GM19438 (cell line): ENCODE measurements at regions not wholly inside any gene's neighbourhood (a gene's known extent, or its start where the extent isn't known, plus 50 kb on each side); places are given as distances from the start of the nearest gene placed in this dataset.

ENCODE experiments used
- ATAC-seq: cut with Tn5 transposase; IDR thresholded peaks from one replicate; pipeline ENCODE4 v1.9.1; 2021; ENCODE audit warnings: low read depth; ENCODE audit not compliant: unreplicated experiment

DNA sequence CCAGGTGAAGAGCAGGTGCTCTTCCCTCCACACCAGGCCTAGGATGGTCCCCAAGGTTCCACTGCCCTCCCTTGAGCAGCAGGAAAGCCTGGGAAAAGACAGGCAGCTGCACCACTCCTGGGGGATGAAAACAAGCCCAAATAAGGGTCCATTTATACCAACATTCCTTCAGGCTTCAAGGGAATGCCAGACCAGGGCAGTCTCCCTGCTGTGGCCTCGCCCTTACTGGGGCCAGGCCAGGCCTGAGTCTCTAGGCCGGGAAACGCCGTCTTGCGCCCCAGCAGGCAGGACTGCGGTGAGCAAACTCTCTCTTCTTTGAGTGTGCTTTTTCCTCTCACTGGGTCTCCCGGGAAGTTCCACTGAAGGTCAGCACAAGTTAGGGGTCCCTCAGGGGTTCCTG, 443.5 kb downstream of the SOX6 start:
- ATAC-seq: no peak

DNA sequence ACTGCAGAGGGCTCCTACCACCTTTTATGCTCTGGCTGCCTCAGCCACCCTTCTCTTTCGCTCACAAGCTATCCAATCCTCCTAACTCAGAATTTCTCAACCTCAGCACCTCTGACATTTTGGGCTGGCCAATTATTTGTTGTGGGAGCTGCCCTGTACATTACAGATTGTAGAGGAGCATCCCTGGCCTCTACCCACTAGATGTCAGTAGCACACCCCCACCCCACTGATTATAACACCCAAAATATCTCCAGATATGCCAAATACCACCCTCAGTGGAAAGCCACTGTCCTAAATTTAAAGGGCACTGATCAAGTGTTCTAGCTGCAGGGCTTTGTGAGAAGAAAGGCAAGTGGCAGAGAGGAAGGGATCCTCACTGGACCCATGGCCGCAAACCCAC, 443.1 kb downstream of the SOX6 start:
- ATAC-seq: no peak
